HCT116 (cell line): ENCODE measurements at regions not wholly inside any gene's neighbourhood (a gene's known extent, or its start where the extent isn't known, plus 50 kb on each side); places are given as distances from the start of the nearest gene placed in this dataset.

ENCODE experiments used
- ATAC-seq: fragments of 200-7000 bp; cut with Tn5 transposase; 2 replicates; pipeline ENCODE4 v1.9.1; 2020; ENCODE audit warnings: mild to moderate bottlenecking, moderate library complexity
- BruUV-seq: library from RNA; stranded (reverse); fragments of 400-500 nt; replicated peaks from 2 replicates; lab custom pipeline; 2021; lab: Mats Ljungman, UMichigan
- CTCF ChIA-PET: fragments of 300-600 bp; sonication (Branson Sonifier 250); formaldehyde crosslinking; loops from one replicate; lab custom pipeline; 2021; ENCODE audit warnings: antibody characterized with exemption; lab: Charles Lee
- POLR2A ChIA-PET: fragments of 300-600, 350-600 bp; sonication (Branson Sonifier 250); formaldehyde crosslinking; loops from one replicate; lab custom pipeline; 2021; ENCODE audit warnings: antibody characterized with exemption; lab: Charles Lee
- RAD21 ChIA-PET, 2 experiments: fragments of 300-600 bp; sonication (Branson Sonifier 250); formaldehyde crosslinking; loops; one replicate each; lab custom pipeline; 2023; ENCODE audit warnings: low total read pairs in 2 of 2; ENCODE audit not compliant: uncharacterized antibody in 2 of 2, unreplicated experiment in 2 of 2, low non-redundant PET in 1 of 2; lab: Charles Lee
- DNase-seq: peaks from one replicate; pipeline ENCODE4 v3.0.0-alpha.2; 2010; ENCODE audit warnings: low read depth, low spot score
- H2AFZ ChIP-seq: fragments of 200-600 bp; shearing (Covaris generic), sonication (generic); 2 replicates; pipeline ENCODE4 v1.6.1; 2017; ENCODE audit warnings: low read depth, mixed run types, mixed read lengths, antibody characterized with exemption, low read length; ENCODE audit not compliant: poor library complexity, severe bottlenecking
- H3K27ac ChIP-seq: 2 replicates; pipeline ENCODE4 v1.5.1; 2012; ENCODE audit warnings: low read depth, low read length
- H3K27me3 ChIP-seq: fragments of 200-600 bp; sonication (generic); 2 replicates; pipeline ENCODE4 v1.6.1; 2016; ENCODE audit warnings: mixed run types, low read length, mixed read lengths; ENCODE audit not compliant: insufficient read depth
- H3K36me3 ChIP-seq, 2 experiments: fragments of 200-500 bp in 1 of 2; fragments of 200-600 bp in 1 of 2; sonication (Bioruptor generic) in 1 of 2; sonication (generic) in 1 of 2; 2 replicates each; pipeline versions ENCODE4 v1.5.1 to v1.6.1; 2014 to 2016; ENCODE audit warnings: low read length in 2 of 2, inconsistent platforms in 1 of 2, mixed read lengths in 1 of 2, mixed run types in 1 of 2; ENCODE audit not compliant: insufficient read depth in 2 of 2, control insufficient read depth in 1 of 2
- H3K4me1 ChIP-seq, 2 experiments: fragments of 200-600 bp in 1 of 2; sonication (generic) in 1 of 2; 2 replicates each; pipeline versions ENCODE4 v1.5.1 to v1.6.1; 2012 to 2017; ENCODE audit warnings: low read length in 2 of 2, inconsistent platforms in 1 of 2, mild to moderate bottlenecking in 1 of 2, mixed read lengths in 1 of 2, mixed run types in 1 of 2, moderate library complexity in 1 of 2; ENCODE audit not compliant: insufficient read depth in 2 of 2, control insufficient read depth in 1 of 2
- H3K4me2 ChIP-seq: fragments of 200-600 bp; sonication (generic); 2 replicates; pipeline ENCODE4 v1.6.1; 2017; ENCODE audit warnings: mixed run types, low read length, mixed read lengths
- H3K4me3 ChIP-seq, 2 experiments: fragments of 200-600 bp in 1 of 2; sonication (generic) in 1 of 2; replicated peaks in 1 of 2; 2 replicates each; pipeline ENCODE4 v1.5.1; 2011 to 2016; ENCODE audit warnings: low read length in 2 of 2, control low read depth in 1 of 2, low read depth in 1 of 2, mild to moderate bottlenecking in 1 of 2, mixed read lengths in 1 of 2, mixed run types in 1 of 2
- H3K79me2 ChIP-seq: fragments of 200-600 bp; sonication (generic); 2 replicates; pipeline ENCODE4 v1.6.1; 2017; ENCODE audit warnings: mild to moderate bottlenecking, mixed run types, low read length, moderate library complexity, mixed read lengths; ENCODE audit not compliant: insufficient read depth
- H3K9ac ChIP-seq: fragments of 200-600 bp; sonication (generic); 2 replicates; pipeline ENCODE4 v1.6.1; 2016; ENCODE audit warnings: low read length, mixed read lengths
- H3K9me2 ChIP-seq: fragments of 200-600 bp; sonication (generic), shearing (Covaris generic); 2 replicates; pipeline ENCODE4 v1.6.1; 2017; ENCODE audit warnings: mixed run types, mild to moderate bottlenecking, moderate library complexity; ENCODE audit not compliant: insufficient read depth
- H3K9me3 ChIP-seq, 2 experiments: fragments of 200-500 bp in 1 of 2; fragments of 200-600 bp in 1 of 2; sonication (Bioruptor generic) in 1 of 2; sonication (generic) in 1 of 2; 2 replicates each; pipeline ENCODE4 v1.6.1; 2014 to 2017; ENCODE audit warnings: low read length in 2 of 2, mixed read lengths in 2 of 2, inconsistent platforms in 1 of 2, low read depth in 1 of 2, mild to moderate bottlenecking in 1 of 2, mixed run types in 1 of 2, moderate library complexity in 1 of 2; ENCODE audit not compliant: control insufficient read depth in 1 of 2, insufficient read depth in 1 of 2
- H4K20me1 ChIP-seq: fragments of 200-600 bp; sonication (generic), shearing (Covaris generic); 2 replicates; pipeline ENCODE4 v1.6.1; 2017; ENCODE audit warnings: mixed run types, mild to moderate bottlenecking, moderate library complexity; ENCODE audit not compliant: insufficient read depth
- ATF3 ChIP-seq: IDR thresholded peaks from 2 replicates; pipeline ENCODE4 v1.6.1; 2012
- CEBPB ChIP-seq: IDR thresholded peaks from 2 replicates; pipeline ENCODE4 v1.6.1; 2012; ENCODE audit warnings: low read depth
- FOSL1 ChIP-seq: IDR thresholded peaks from 2 replicates; pipeline ENCODE4 v1.6.1; 2012; ENCODE audit warnings: low read depth
- JUND ChIP-seq: IDR thresholded peaks from 2 replicates; pipeline ENCODE4 v1.6.1; 2012
- MAX ChIP-seq: IDR thresholded peaks from 2 replicates; pipeline ENCODE4 v1.6.1; 2012
- POLR2A ChIP-seq: IDR thresholded peaks from 2 replicates; pipeline ENCODE4 v1.7.0; 2011; ENCODE audit warnings: borderline replicate concordance; ENCODE audit not compliant: insufficient read depth, insufficient read length; ENCODE audit errors: extremely low read depth
- REST ChIP-seq: IDR thresholded peaks from 2 replicates; pipeline ENCODE4 v1.6.1; 2012; ENCODE audit warnings: low read depth
- SP1 ChIP-seq: IDR thresholded peaks from 2 replicates; pipeline ENCODE4 v1.6.1; 2012; ENCODE audit warnings: low read depth
- TCF7L2 ChIP-seq: IDR thresholded peaks from 2 replicates; pipeline ENCODE4 v1.7.0; 2011; ENCODE audit warnings: borderline replicate concordance, inconsistent platforms; ENCODE audit not compliant: insufficient read depth, insufficient read length; ENCODE audit errors: extremely low read depth
- YY1 ChIP-seq: IDR thresholded peaks from 2 replicates; pipeline ENCODE4 v1.6.1; 2011; ENCODE audit warnings: low read length, low read depth, moderate library complexity, mild to moderate bottlenecking; ENCODE audit not compliant: insufficient replicate concordance; ENCODE audit errors: extremely low read depth
- ZFX ChIP-seq: fragments of 450-650 bp; IDR thresholded peaks from 2 replicates; pipeline ENCODE4 v1.6.1; 2017
- intact Hi-C: fragments of 100-400 bp; cut with micrococcal nuclease; formaldehyde crosslinking; loops from 2 replicates; pipeline ENCODE4 v1.10.0; 2022

- intact Hi-C loops, result no loop called here
- Histone ChIP-seq H3K4me1 (no peaks in the 10 kb centered on the region), H3K4me2 (no peak overlapping the region), H2AFZ (no peak overlapping the region), H3K27me3 (no peaks in the 10 kb centered on the region), H3K79me2 (no peaks in the 10 kb centered on the region), H3K9me2 (no peaks in the 10 kb centered on the region), H4K20me1 (no peaks in the 10 kb centered on the region), H3K27ac (no peak overlapping the region), H3K9ac (no peak overlapping the region), H3K4me3 (no peak overlapping the region), H3K9me3 (no peaks in the 10 kb centered on the region), H3K36me3 (no peaks in the 10 kb centered on the region)
- ChIA-PET CTCF (no interaction called here), POLR2A (no interaction called here), RAD21 (no interaction called here)
- BruUV-seq, result no TSS peak
- DNase-seq (no peak), ATAC-seq (no peak)
- TF ChIP-seq TCF7L2, result no peak
- TF ChIP-seq POLR2A, result no peak
- TF ChIP-seq MAX, result no peak
- no peak for TF ChIP-seq ATF3
- no peak for TF ChIP-seq FOSL1
- TF ChIP-seq ZFX, result no peak
- TF ChIP-seq YY1, result no peak
- TF ChIP-seq SP1, result no peak
- no peak for TF ChIP-seq JUND
- TF ChIP-seq CEBPB, result no peak
- no peak for TF ChIP-seq REST
These were observed 111.8 kb upstream of the FRMPD4 start for GRCh38 chrX:12026481-12026880.
